Fibroblast of peridontal ligament (primary cell): ENCODE measurements at regions not wholly inside any gene's neighbourhood (a gene's known extent, or its start where the extent isn't known, plus 50 kb on each side); places are given as distances from the start of the nearest gene placed in this dataset.
"Not testable (repeated sequence)": the region's sequence is repeated elsewhere in the genome, so short reads cannot be mapped to it uniquely, and the experiment has no call there.

Experiments
- DNase-seq: peaks from one replicate; pipeline ENCODE4 v3.0.0-alpha.2; 2010; ENCODE audit errors: extremely low read depth

DNA sequence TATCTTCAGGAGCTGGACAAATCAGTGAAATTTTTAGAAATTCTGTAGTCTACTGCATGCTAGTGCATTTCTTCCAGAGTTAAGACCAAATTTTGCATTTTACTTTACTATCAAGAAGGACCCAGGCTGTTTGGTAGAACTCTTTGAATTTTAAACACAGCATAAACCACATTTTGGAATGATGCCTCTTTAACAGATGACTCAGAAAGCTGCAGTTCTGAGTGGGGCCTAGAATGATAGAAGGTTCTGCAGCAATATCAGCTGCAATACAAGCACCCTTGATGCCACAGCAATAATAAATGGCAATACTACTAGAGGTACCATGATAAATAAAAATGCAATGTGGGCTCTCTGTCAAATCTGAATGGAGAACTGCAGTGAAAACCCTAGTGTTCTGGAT lies 198.7 kb downstream of the TMA16 start:
- peak; percentile 64 for DNase-seq

DNA sequence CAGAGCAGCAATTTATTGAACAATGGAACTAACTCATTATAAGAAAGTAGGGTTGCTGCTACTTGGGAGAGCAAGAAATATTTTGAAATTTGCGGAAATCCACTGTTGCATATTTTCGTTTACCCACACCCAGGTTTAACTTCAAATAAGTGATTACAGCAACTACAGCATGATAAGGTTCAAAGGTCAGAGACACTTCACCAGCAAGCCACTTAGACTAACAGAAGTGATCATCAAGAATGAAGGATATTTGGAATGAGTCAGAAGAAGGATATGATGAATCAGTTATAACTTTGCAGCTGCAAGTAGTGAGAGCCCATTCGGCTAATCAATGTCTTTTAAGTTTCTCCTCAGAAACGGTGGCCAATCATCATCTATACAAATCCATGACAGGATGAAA lies 199.3 kb downstream of the TMA16 start:
- peak; percentile 41 for DNase-seq

DNA sequence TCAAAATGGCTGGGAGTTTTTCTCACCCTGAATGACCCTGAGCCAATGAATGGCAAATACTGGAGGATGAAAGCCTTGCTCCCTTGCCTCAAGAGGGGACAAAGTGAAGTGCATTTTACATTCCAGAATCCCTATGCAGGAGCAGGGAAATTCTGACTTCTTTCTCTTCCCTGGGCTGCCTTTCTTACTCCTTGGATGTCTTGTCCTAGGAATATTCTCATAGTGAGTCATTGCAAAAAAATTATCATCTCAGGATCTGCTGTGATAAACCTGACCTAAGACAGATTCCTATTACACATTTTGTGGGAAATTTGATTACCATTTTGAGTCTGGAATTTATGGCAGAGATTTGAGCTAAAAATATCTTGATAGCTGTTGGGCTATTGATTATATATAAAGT lies 199.9 kb downstream of the TMA16 start:
- peak; percentile 36 for DNase-seq

DNA sequence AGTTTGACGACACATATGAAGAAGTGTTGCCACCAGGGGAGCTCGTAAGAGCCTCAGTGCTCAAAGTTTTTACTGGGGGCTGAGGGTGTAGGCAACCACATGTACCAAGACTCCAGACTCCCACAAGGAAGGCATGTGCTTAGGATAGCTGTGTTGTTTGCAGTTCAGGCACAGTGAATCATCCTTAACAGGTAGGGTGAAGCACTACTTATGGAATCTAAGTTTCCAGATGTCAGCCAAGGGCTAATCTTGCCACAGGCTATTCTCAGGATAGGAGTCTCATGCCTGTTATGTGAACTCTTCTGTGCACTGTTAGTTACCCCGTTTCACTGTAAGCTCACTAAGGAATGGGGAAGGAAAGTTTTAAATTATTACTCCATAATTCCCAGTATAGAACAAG lies 202.6 kb downstream of the TMA16 start:
- DNase-seq, result no peak

DNA sequence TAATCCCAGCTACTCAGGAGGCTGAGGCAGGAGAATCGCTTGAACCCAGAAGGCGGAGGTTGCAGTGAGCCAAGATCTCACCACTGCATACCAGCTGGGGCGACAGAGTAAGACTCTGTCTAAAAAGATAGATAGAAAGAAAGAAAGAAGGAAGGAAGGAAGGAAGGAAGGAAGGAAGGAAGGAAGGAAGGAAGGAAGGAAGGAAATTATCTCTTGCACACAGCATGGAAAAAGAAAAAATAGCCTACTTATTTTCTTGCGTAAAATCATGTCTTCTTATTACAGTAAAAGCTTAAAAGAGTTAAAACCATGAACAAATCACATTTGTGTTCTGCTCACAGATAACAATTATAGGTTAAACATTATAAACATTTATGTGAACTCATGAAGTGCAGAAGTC lies 205.9 kb downstream of the TMA16 start:
- DNase-seq, result not testable (repeated sequence)

DNA sequence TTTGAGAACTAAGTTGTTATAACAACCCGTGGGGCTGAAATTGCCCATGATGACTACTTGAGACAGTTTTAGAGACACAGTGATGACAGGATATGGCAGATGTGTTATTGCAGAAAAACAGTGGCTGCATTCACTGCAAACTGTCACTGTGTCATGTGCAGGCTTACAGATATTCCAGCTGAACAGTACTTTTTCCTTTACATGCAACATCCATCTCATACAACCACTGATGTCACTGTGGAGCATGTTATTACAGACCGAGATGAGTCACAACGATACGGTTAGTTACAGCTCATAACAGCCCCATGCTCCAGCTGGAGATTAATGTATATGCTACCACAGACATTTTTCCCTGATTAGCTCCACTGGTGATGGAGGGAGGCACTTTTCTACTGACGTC lies 207.4 kb downstream of the TMA16 start:
- peak; percentile 57 for DNase-seq

DNA sequence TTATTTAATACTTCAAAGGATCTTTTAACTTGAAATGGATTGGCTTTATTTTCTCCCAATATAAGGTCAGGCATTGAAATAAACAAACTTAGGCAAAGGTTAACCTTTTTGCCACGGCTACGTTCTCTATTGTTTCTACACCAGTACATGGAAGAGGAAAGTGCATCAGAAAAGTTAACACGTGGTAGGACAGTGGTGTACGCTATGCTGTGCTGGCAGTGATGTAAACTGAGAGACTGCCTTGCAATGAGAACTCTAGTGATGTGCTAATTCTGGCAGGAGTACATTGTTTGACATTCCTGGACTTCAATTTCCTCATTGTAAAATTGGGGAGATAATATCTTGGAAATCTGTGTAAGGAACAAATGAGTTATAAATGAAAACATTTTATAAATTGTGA lies 208.2 kb downstream of the TMA16 start:
- peak; percentile 0 for DNase-seq

DNA sequence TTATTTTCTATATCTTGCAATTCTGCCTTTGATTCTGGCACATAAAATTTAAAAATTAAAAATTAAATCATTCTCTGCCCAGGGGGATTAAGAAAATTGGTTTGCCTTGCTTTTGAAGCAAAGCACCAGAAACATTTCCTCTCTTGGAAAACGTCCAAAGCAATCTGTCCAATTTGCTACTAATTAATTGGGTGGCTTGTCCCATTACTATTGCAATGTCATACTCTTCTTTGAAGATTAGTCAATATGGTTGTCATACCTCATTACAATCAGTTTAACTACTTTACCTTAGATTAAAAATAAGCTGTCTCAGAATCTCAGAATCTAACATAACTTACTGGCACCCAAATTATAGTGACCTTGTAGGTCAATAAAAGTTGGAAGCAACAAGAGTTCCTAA lies 208.8 kb downstream of the TMA16 start:
- DNase-seq, result no peak

DNA sequence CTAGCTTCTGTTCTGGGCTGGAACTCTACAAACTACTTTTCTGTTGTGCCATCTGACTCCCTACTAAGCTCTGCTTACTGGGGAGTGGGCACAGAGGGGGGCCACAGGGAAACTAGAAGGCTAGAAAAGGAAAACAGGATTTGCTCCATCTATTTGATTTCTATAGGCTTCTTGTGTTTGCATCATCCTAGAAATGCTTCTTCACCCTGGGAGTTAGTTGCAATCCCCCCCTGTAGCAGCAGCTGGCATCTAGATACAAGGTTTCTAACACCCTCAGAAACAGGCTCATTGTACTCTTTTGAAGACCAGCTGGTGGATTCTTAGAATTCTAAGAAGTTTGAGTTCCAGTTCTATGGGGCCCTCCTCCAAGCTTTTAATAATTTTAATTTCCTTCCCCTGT lies 213.4 kb downstream of the TMA16 start:
- no peak for DNase-seq

DNA sequence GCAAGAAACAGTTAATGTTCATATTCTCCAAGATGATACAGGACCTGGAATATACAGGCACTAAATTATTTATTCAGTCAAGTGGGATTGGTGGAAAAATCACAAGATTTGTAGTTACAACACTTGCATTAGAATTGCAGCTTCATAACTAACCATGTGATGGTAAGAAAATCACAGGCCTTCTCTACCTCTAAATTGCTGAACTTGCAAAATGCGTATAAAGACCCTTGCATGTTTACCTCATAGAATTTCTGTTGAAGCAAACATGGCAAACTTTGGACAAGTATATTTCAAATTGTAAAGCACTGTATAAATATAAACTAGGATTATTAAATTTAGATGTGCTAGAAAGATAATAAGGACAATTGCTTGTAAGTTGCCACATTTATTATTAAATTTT lies 215.1 kb downstream of the TMA16 start:
- no peak for DNase-seq

DNA sequence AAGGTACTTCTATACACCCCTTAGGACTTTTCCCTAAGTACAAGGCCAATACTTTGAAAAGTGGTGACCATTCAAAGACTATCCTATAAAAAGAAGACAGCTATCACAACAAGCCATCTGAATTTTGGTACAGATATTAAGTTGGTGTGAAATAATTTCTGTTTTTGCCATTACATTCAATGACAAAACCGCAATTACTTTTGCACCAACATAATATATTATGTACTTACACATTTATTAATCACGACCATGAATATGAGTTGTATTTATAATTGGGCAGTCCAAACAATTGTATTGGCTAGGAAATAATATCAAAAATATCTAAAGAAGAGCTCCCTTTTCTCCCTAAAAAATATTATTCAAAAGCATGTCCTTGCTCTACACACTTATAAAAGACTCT lies 215.7 kb downstream of the TMA16 start:
- DNase-seq, result no peak

DNA sequence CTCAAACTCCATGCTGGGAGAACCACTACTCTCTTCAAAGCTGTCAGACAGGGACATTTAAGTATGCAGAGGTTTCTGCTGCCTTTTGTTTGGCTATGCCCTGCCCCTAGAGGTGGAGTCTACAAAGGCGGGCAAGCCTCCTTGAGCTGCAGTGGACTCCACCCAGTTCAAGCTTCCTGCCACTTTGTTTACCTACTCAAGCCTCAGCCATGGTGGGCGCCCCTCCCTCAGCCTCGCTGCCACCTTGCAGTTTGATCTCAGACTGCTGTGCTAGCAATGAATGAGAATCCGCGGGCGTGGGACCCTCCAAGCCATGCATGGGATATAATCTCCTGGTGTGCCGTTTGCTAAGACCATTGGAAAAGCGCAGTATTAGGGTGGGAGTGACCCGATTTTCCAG lies 230.0 kb downstream of the TMA16 start:
- DNase-seq, result not testable (repeated sequence)

DNA sequence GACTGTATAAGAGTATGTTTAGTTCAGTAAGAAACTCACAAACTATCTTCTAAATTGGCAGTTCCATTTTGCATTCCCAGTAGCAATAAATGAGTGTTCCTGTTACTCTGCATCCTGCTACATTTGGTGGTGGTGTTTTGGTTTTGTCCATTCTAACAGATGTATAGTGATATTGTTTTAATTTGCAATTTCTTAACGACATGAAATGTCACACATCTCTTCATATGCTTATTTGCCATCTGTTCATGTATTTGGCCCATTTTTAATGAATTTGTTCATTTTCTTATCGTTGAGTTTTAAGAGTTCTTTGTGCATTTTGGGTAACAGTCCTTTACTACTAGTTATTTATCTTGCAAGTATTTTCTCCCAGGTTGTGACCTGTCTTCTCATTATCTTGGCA lies 232.2 kb downstream of the TMA16 start:
- no peak for DNase-seq

DNA sequence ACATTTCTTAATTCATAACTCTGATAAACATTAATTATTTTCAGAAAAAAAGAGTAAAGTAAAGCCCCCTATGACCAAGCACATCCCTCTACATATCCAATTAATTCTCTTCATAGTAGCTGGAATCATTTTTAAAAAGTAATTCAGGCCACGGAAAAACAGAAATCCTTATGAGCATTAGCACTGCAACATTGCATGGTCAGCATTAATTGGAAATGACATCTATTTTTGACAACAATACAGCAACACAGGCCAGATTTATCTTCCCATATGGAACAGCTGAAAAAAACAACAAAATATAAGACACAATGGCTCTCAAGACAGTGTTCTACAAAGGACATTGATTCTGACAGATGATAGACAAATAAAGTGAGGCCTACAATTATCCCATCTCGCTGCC lies 236.6 kb downstream of the TMA16 start:
- no peak for DNase-seq

DNA sequence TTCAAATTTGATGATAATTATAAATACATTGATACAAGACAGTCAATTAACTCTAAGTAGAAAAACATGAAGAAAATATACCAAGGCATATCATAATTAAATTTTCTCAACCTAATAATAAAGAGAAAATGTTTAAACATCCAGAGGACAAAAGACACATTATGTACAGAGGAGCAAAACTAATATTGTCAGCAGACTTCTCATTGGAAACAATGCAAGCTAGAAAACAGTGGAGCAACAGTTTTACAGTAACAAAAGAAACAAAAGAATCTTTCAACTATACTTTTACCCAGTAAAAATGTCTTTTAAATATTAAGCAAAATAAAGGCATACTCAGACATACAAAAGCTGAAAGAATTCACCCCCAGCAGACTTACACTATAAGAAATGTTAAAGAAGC lies 238.0 kb downstream of the TMA16 start:
- no peak for DNase-seq

DNA sequence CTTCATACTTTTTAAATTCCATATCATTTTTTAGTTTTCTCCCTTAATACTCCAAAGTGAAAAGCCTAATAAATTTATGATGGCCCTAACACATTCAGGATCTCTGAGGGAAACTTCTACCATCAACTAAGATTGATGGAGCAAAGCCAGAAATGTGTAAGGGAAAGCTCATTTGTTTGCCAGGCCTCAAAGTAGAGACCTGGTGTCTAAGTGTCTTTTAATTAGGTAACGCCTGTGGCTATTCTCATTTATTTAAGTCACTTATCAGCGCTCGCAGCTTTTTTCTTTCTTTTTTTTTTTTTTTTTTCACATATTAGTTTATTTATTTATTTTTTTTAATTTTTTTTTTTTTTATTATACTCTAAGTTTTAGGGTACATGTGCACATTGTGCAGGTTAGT lies 242.4 kb downstream of the TMA16 start:
- no peak for DNase-seq

DNA sequence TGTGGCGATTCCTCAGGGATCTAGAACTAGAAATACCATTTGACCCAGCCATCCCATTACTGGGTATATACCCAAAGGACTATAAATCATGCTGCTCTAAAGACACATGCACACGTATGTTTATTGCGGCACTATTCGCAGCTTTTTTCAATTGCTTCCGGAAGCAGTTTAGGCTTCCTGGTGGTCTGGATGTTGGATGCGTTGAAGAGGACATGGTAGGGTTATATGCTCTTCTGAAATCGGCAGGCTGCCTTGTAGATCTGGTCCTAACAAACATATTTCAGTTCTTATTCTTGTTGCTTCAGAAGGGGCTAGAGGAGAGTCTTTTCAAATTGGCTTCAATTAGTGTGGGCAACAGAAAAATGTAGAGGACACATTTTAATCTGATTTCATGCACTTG lies 243.4 kb downstream of the TMA16 start:
- DNase-seq, result not testable (repeated sequence)

DNA sequence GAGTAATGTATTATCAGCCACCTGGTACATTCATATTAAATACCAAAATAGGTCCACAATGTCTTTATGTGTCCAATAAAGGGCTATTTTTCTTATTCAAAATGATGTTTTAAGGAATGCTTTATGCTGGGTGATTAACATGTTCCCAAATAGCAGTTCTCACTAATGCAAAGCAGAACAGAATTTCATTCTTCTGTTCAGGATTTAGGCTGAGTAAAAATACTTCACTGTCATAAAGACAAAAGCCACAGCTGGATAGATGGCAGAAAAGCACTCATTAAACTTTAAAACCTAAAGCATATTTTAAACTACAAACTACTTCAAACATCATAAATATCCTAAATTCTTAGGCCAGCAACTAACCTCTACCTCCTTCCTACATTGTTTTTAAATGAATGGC lies 244.0 kb downstream of the TMA16 start:
- no peak for DNase-seq

DNA sequence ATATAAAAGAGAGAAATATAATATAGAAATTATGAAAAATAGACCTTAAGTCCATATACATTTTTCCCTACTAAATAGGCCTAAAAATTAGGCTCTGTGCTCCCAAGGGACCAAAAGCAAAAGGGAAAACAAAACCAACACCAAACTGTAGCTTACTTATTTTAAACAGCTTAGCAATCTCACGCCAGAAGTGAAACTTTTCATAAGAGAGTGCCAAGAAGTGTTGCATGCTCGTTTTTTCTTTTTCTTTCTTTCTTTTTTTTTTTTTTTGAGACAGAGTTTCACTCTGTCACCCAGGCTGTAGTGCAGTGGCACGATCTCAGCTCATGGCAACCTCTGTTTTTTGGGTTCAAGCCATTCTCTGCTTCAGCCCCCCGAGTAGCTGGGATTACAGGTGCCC lies 250.4 kb downstream of the TMA16 start:
- no peak for DNase-seq

DNA sequence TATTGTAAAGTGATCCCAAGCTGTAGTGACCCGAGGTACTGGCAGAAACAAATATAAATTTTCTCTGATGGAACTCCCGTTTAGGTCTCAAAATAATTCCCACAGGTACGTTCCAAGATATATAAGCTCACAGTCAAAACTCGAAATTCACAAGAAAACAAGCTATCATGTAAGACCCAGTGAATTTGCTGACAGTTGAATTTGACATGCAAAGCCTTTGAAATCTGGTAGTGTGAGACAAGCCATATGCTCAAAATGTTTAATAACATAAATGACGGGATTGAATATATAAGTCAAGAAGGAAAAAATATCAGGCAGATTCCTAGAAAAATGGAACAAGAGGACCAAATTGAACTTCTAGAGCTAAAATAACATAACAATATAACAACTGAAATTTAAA lies 252.8 kb downstream of the TMA16 start:
- no peak for DNase-seq

DNA sequence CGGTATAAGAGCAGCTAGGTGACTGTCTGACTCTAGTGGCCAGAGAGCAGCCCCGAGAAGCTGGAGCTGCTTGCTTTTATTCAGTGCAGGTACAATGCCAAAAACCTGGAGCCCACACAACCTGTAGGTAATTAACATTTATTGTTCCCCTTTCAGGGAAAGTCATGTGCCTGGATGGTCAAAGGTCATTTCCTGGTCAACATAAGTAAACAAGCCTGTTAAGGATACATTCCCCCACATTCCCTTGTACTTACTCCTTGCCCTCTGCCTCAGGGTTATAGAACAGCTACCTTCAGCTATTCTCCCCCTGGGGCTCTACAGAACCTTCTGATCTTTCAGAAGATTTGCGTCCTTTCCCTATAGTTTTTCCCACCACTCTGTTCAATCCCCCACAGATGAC lies 253.4 kb downstream of the TMA16 start:
- no peak for DNase-seq

DNA sequence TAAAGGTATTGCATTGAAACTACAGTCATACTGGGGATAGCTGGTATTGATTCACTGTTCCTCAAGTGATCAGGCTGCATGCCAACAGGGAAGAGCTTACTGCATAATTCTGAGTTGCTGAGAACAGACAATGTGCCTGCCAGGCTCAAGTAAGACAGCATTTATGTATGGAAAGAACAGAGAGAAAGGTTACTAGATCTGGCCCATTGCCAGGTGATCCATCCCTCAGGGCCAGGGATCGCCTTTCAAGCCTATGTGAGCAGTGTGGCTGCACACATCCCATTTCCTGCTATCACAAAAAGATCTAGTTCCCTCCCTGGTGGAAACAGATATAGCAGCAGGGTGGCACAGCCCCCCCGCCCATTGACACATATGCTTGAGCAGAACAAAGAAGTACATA lies 254.0 kb downstream of the TMA16 start:
- no peak for DNase-seq

DNA sequence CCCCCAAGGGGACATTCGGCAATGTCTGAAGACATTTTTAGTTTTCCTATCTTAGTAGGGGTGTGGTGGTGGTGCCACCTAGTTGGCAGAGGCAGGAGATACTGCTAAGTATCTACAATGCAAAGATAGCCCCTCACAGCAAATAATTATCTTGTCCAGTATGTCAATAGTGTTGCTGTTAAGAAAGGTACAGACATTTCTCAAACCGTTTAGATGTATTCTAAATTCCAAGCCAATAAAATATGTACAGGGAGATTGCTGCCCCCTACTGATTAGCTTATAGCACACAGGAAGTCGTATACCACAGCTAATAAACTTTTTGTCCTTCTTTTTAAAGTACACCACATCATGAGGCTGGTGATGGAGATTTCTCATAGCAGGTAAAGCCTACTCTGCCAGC lies 260.5 kb downstream of the TMA16 start:
- peak; percentile 25 for DNase-seq

DNA sequence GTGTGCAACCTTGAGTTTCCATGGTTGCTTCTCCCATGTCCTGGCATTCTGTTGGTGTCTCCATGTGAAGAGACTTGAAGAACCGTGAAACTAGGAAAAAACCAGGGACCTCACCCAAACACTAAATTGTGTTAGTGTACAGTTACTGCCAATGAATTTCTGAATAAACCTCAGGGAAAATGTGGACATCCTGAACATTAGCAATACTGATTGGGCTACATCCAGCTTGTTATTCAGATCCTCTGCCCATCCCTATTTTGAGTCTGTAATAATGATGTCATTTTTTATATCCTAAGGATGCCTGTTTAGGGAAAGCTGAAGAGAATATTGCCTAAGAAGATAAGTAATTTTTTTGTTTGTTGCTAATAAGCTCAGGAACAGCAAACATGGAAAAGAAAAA lies 262.7 kb downstream of the TMA16 start:
- no peak for DNase-seq

DNA sequence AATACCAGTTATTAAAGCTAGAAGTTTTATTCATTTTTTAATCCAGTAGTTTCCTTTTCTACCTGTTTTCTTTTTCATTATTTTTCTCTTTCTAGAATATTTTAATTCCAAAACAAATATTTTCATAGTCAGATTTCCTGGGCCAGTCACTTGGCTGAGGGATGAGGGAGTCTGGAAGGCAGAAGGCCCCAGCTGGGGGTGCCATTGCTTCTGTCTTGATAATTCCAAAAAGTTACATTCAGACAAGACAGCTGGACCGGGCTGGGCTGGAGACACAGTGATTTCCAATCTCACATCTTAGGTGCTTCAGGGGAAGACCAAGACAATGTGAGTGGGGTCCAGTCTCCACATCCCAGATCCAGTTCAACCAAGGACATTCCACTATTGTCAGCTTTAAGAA lies 263.5 kb downstream of the TMA16 start:
- no peak for DNase-seq
